ENCODE measurements at regions not wholly inside any gene's neighbourhood (a gene's known extent, or its start where the extent isn't known, plus 50 kb on each side); places are given as distances from the start of the nearest gene placed in this dataset.

GRCh38 chr2:7233126-7233525 lies 315.9 kb downstream of the RNF144A start:
- no peak overlapping the region for H3K27ac Mint-ChIP-seq
- Histone ChIP-seq H3K23me2 (ENCODE audit: insufficient read length, low read depth, low read length, poor library complexity, severe bottlenecking) (no peaks in the 10 kb centered on the region), H3K4ac (ENCODE audit: low read depth, low read length) (no peak overlapping the region), H2BK12ac (ENCODE audit: insufficient read length, low read depth, low read length) (no peak overlapping the region), H3K27ac (ENCODE audit: insufficient read length, low read depth, low read length) (no peak overlapping the region), H4K91ac (ENCODE audit: insufficient read length, low read depth, low read length) (no peak overlapping the region), H2AK5ac (ENCODE audit: insufficient read length, low read length) (no peak overlapping the region), H3K79me2 (ENCODE audit: insufficient read depth, low read length) (no peaks in the 10 kb centered on the region), H3K9me3 (ENCODE audit: control insufficient read depth, low read depth, low read length) (no peaks in the 10 kb centered on the region), H4K20me1 (ENCODE audit: control insufficient read depth, insufficient read depth, insufficient read length) (no peaks in the 10 kb centered on the region), H3K4me1 (ENCODE audit: insufficient read depth, low read length) (no peaks in the 10 kb centered on the region), H3T11ph (ENCODE audit: low read length) (no peak overlapping the region), H3K27me3 (ENCODE audit: insufficient read depth, low read length) (no peaks in the 10 kb centered on the region), H4K8ac (replicated peaks; ENCODE audit: insufficient read length, low read depth, low read length) (no peak overlapping the region), H3K14ac (ENCODE audit: insufficient read depth, low read length) (no peak overlapping the region), H2BK5ac (ENCODE audit: insufficient read length, low read length) (no peak overlapping the region), H3K18ac (ENCODE audit: insufficient read length, low read depth, low read length) (no peak overlapping the region), H3K9ac (ENCODE audit: extremely low read depth, insufficient read length, low read length) (no peak overlapping the region), H3K56ac (ENCODE audit: insufficient read length, low read depth, low read length) (no peak overlapping the region), H3K4me2 (ENCODE audit: insufficient read depth, insufficient read length, low read length) (no peak overlapping the region), H2BK20ac (ENCODE audit: low read depth, low read length, poor library complexity, severe bottlenecking) (no peak overlapping the region), H4K5ac (ENCODE audit: insufficient read length, low read depth, low read length) (no peak overlapping the region), H2AFZ (ENCODE audit: low read length) (no peak overlapping the region), H2BK120ac (ENCODE audit: low read depth, low read length, poor library complexity, severe bottlenecking) (no peak overlapping the region), H3K23ac (ENCODE audit: insufficient read length, low read depth, low read length) (no peak overlapping the region), H3K79me1 (ENCODE audit: insufficient read depth, low read depth, low read length, poor library complexity, severe bottlenecking) (no peaks in the 10 kb centered on the region), H2BK15ac (ENCODE audit: low read depth, low read length) (no peak overlapping the region)
- H3K36me3 Mint-ChIP-seq (ENCODE audit: insufficient read depth in 1 of 3, low read depth in 3 of 3) = no peaks in the 10 kb centered on the region
- no peak for TF ChIP-seq CTCF (conservative IDR thresholded peaks at IDR 0.05)
- WGBS (ENCODE audit: extremely low coverage, insufficient read length, low lambda C conversion rate) = no CpG with 5 or more reads among the region's 1 CpG
- H3K4me3 Mint-ChIP-seq = no peak overlapping the region
- no peaks in the 10 kb centered on the region for H3K9me3 Mint-ChIP-seq
- H3K4me1 Mint-ChIP-seq = peaks cover 15 to 17% of the 10 kb centered on the region in 2 experiments
- DNase-seq = no peak
- H3K27me3 Mint-ChIP-seq (ENCODE audit: low read depth) = no peaks in the 10 kb centered on the region

All from H9 (cell line).